HL-60 (cell line): ENCODE measurements at regions not wholly inside any gene's neighbourhood (a gene's known extent, or its start where the extent isn't known, plus 50 kb on each side); places are given as distances from the start of the nearest gene placed in this dataset.
"Not testable (repeated sequence)": the region's sequence is repeated elsewhere in the genome, so short reads cannot be mapped to it uniquely, and the experiment has no call there.

Experiments
- DNase-seq, 2 experiments: peaks; one replicate each; pipeline ENCODE4 v3.0.0-alpha.2; 2010 to 2020; ENCODE audit warnings: low read depth in 1 of 2, low spot score in 1 of 2
- H3K27ac ChIP-seq: fragments of 250-450 bp; sonication (Bioruptor Pico); replicated peaks from 2 replicates; pipeline ENCODE4 v1.5.1; 2020; ENCODE audit warnings: mild to moderate bottlenecking, moderate library complexity
- H3K27me3 ChIP-seq: fragments of 250-450 bp; sonication (Bioruptor Pico); 2 replicates; pipeline ENCODE4 v1.5.1; 2021; ENCODE audit warnings: mild to moderate bottlenecking, moderate library complexity; ENCODE audit not compliant: insufficient read depth, poor library complexity, severe bottlenecking
- H3K4me3 ChIP-seq: replicated peaks from 2 replicates; pipeline ENCODE4 v1.5.1; 2011; ENCODE audit warnings: mild to moderate bottlenecking, control low read depth, low read length; ENCODE audit not compliant: insufficient read depth
- GABPA ChIP-seq: IDR thresholded peaks from 2 replicates; pipeline ENCODE4 v1.6.1; 2012; ENCODE audit warnings: low read depth
- POLR2AphosphoS5 ChIP-seq: IDR thresholded peaks from 2 replicates; pipeline ENCODE4 v1.6.1; 2012; ENCODE audit warnings: low read depth
- SPI1 ChIP-seq: IDR thresholded peaks from 2 replicates; pipeline ENCODE4 v1.6.1; 2012; ENCODE audit warnings: low read depth, mild to moderate bottlenecking, borderline replicate concordance
- TF ChIP-seq, protein P1 (sequence below): IDR thresholded peaks from one replicate; pipeline ENCODE4 v1.5.1; 2011; ENCODE audit warnings: low read length, control low read depth, inconsistent platforms; ENCODE audit not compliant: insufficient read depth
- TF ChIP-seq, protein P2 (sequence below): IDR thresholded peaks from 2 replicates; pipeline ENCODE4 v1.6.1; 2012; ENCODE audit warnings: low read depth; ENCODE audit not compliant: insufficient replicate concordance

DNA sequence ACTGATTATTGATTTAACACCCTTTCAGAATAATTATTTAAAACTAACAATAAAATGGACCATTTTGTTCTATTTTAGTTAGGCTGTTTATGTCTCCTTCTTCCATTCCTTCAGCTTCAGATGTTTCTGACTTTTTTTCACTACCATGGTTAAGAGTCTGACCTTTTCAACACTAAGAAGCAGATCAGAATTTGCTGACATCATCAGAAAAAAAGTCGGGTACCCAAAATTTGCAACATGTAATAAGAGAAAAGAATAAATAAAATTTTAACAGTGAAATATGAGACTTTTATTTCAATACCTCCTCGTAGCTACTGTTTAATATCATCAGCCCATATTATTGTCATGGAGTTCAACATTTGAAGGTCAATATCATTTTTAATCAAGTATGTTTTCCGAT is 1158.3 kb downstream of the RPIA start:
- H3K27me3 ChIP-seq = peaks cover 20% of the 10 kb centered on the region
- no peak overlapping the region for H3K4me3 ChIP-seq
- H3K27ac ChIP-seq = no peak overlapping the region
- DNase-seq = no peak
- TF ChIP-seq, protein P1, sequence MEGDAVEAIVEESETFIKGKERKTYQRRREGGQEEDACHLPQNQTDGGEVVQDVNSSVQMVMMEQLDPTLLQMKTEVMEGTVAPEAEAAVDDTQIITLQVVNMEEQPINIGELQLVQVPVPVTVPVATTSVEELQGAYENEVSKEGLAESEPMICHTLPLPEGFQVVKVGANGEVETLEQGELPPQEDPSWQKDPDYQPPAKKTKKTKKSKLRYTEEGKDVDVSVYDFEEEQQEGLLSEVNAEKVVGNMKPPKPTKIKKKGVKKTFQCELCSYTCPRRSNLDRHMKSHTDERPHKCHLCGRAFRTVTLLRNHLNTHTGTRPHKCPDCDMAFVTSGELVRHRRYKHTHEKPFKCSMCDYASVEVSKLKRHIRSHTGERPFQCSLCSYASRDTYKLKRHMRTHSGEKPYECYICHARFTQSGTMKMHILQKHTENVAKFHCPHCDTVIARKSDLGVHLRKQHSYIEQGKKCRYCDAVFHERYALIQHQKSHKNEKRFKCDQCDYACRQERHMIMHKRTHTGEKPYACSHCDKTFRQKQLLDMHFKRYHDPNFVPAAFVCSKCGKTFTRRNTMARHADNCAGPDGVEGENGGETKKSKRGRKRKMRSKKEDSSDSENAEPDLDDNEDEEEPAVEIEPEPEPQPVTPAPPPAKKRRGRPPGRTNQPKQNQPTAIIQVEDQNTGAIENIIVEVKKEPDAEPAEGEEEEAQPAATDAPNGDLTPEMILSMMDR = no peak
- TF ChIP-seq GABPA (no peak), POLR2AphosphoS5 (no peak), SPI1 (no peak)
- TF ChIP-seq, protein P2, sequence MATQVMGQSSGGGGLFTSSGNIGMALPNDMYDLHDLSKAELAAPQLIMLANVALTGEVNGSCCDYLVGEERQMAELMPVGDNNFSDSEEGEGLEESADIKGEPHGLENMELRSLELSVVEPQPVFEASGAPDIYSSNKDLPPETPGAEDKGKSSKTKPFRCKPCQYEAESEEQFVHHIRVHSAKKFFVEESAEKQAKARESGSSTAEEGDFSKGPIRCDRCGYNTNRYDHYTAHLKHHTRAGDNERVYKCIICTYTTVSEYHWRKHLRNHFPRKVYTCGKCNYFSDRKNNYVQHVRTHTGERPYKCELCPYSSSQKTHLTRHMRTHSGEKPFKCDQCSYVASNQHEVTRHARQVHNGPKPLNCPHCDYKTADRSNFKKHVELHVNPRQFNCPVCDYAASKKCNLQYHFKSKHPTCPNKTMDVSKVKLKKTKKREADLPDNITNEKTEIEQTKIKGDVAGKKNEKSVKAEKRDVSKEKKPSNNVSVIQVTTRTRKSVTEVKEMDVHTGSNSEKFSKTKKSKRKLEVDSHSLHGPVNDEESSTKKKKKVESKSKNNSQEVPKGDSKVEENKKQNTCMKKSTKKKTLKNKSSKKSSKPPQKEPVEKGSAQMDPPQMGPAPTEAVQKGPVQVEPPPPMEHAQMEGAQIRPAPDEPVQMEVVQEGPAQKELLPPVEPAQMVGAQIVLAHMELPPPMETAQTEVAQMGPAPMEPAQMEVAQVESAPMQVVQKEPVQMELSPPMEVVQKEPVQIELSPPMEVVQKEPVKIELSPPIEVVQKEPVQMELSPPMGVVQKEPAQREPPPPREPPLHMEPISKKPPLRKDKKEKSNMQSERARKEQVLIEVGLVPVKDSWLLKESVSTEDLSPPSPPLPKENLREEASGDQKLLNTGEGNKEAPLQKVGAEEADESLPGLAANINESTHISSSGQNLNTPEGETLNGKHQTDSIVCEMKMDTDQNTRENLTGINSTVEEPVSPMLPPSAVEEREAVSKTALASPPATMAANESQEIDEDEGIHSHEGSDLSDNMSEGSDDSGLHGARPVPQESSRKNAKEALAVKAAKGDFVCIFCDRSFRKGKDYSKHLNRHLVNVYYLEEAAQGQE = no peak

GRCh38 chr2:89850481-89850880 is 1159.0 kb downstream of the RPIA start:
- no peak for DNase-seq
- Histone ChIP-seq H3K27me3 (peaks cover 19% of the 10 kb centered on the region), H3K4me3 (no peak overlapping the region), H3K27ac (no peak overlapping the region)
- TF ChIP-seq SPI1 (no peak), POLR2AphosphoS5 (no peak), GABPA (no peak)
- TF ChIP-seq, protein P1 = no peak

DNA sequence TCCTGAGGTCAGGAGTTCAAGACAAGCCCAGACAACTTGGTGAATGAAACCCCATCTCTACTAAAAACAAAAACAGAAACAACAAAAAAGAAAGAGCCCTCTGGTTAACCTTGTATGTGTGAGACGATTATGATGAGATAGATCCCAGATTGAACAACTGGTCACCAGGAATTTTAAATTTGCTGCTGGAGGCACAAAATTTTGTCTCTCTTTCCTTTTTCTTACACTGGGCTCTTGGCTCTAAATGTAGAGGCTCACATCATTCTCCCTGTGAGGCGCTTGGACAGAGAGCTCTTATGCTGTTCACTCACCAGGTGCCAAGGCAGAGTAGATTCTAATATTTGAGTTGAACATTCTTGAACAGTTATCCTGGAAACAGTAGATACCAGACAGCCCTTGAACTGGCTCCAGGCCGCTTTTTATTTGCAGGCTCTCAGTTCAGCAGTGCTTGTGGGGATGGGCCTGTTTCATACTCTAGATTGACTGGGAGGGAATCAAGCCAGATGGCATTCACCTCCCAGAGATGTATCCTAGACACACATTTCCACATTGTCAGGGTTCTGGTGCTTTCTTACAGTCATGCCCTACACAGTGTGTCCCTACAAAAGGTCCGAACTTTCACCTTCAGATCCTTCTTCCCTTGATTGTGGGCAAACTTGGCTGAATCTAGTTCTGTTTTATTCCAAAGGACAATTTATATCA is 1159.6 kb downstream of the RPIA start:
- Histone ChIP-seq H3K27ac (no peak overlapping the region), H3K27me3 (peaks cover 19% of the 10 kb centered on the region), H3K4me3 (no peak overlapping the region)
- DNase-seq = no peak
- no peak for TF ChIP-seq SPI1
- no peak for TF ChIP-seq GABPA
- TF ChIP-seq, protein P2 = no peak
- TF ChIP-seq, protein P1 = no peak
- no peak for TF ChIP-seq POLR2AphosphoS5

DNA sequence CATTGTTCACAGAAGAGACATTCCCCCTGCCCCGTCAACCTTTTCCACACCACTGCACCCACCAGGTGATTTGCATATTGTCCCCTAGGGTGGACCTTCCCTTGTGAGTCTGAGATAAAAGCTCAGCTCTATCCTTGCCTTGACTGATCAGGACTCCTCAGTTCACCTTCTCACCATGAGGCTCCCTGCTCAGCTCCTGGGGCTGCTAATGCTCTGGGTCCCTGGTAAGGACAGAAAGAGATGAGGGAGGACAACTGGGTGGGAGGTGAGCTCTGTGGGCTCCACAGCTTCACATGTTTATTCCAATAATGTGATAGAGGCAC is 1160.1 kb downstream of the RPIA start:
- peaks cover 18% of the 10 kb centered on the region for H3K27me3 ChIP-seq
- TF ChIP-seq SPI1 = no peak
- TF ChIP-seq POLR2AphosphoS5 = no peak
- TF ChIP-seq, protein P1 = no peak
- no peak for TF ChIP-seq GABPA
- TF ChIP-seq, protein P2 = no peak
- H3K27ac ChIP-seq = no peak overlapping the region
- H3K4me3 ChIP-seq = no peak overlapping the region
- DNase-seq = no peak

GRCh38 chr2:89853427-89853826 is 1162.0 kb downstream of the RPIA start:
- H3K27ac ChIP-seq, H3K4me3 ChIP-seq, H3K27me3 ChIP-seq, DNase-seq: not testable (repeated sequence)
